GM19238 (cell line): ENCODE measurements at regions not wholly inside any gene's neighbourhood (a gene's known extent, or its start where the extent isn't known, plus 50 kb on each side); places are given as distances from the start of the nearest gene placed in this dataset.
"Not testable (repeated sequence)": the region's sequence is repeated elsewhere in the genome, so short reads cannot be mapped to it uniquely, and the experiment has no call there.

Source experiments
- DNase-seq: peaks from one replicate; pipeline ENCODE4 v3.0.0; 2011; ENCODE audit warnings: low spot score; ENCODE audit not compliant: insufficient read length

- no peak for DNase-seq
Observed at GRCh38 chr5:171542525-171543140, 123.2 kb downstream of the FGF18 start.

- no peak for DNase-seq
Observed at GRCh38 chr5:171543148-171543815, 123.8 kb downstream of the FGF18 start.

GRCh38 chr5:171544913-171545765 is 125.7 kb downstream of the FGF18 start:
- no peak for DNase-seq

- DNase-seq = no peak
Observed at GRCh38 chr5:171549274-171549673, 129.8 kb downstream of the FGF18 start.

GRCh38 chr5:171553817-171554216 is 134.4 kb downstream of the FGF18 start:
- not testable (repeated sequence) for DNase-seq

GRCh38 chr5:171555160-171555559 is 135.7 kb downstream of the FGF18 start:
- no peak for DNase-seq

- DNase-seq = no peak
Observed at GRCh38 chr5:171562822-171563221, 143.4 kb downstream of the FGF18 start.

- no peak for DNase-seq
Observed at GRCh38 chr5:171568389-171568788, 148.9 kb downstream of the FGF18 start.

- DNase-seq = no peak
Observed at GRCh38 chr5:171569065-171569712, 149.7 kb downstream of the FGF18 start.

- DNase-seq = no peak
Observed at GRCh38 chr5:171570244-171570825, 150.9 kb downstream of the FGF18 start.

- no peak for DNase-seq
Observed at GRCh38 chr5:171571663-171572062, 152.2 kb downstream of the FGF18 start.

GRCh38 chr5:171573021-171573420 is 153.6 kb downstream of the FGF18 start:
- no peak for DNase-seq

- no peak for DNase-seq
Observed at GRCh38 chr5:171573451-171574225, 154.2 kb downstream of the FGF18 start.

- no peak for DNase-seq
Observed at GRCh38 chr5:171574376-171574775, 154.9 kb downstream of the FGF18 start.

- DNase-seq = no peak
Observed at GRCh38 chr5:171575386-171575785, 155.9 kb downstream of the FGF18 start.

GRCh38 chr5:171575808-171576207 is 156.4 kb downstream of the FGF18 start:
- no peak for DNase-seq

- DNase-seq = no peak
Observed at GRCh38 chr5:171577042-171577758, 157.8 kb downstream of the FGF18 start.

- DNase-seq = no peak
Observed at GRCh38 chr5:171578049-171578828, 158.8 kb downstream of the FGF18 start.

- no peak for DNase-seq
Observed at GRCh38 chr5:171578829-171579491, 159.5 kb downstream of the FGF18 start.
